ENCODE measurements at regions not wholly inside any gene's neighbourhood (a gene's known extent, or its start where the extent isn't known, plus 50 kb on each side); places are given as distances from the start of the nearest gene placed in this dataset.
A peak's percentile ranks its signal among the peaks of the same experiment; 100 is the strongest.

DNA sequence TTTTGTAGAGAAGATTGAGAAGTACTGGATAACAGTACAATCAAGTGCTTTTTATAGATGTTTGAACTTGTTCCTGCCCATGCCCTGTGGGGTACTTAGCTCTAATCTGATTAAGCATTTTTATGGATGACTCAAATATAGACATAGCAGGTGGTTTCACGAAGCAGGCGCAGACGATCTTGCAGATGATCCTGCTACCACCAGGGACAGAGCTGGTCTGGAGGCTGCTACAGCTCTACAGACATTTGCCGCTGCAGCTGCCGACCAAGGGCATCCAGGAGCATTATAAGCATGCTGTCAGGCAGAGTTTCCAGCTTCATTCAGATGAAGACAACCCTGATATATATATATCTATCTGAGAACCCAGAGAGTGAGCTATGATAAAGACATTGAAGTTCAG is 650.4 kb downstream of the NXPH1 start:
- Histone ChIP-seq H3K36me3 (replicated peaks; ENCODE audit: low read depth, low read length) (no peaks in the 10 kb centered on the region), H3K79me2 (ENCODE audit: low read length) (no peaks in the 10 kb centered on the region), H3K4me2 (ENCODE audit: low read length) (no peak overlapping the region), H3K27ac (ENCODE audit: low read length) (no peak overlapping the region), H3K9ac (ENCODE audit: low read length) (no peak overlapping the region), H4K20me1 (ENCODE audit: insufficient read depth, low read length) (no peaks in the 10 kb centered on the region), H3K9me3 (ENCODE audit: insufficient read depth, low read length) (no peaks in the 10 kb centered on the region), H3K4me1 (ENCODE audit: low read length) (no peaks in the 10 kb centered on the region), H2AFZ (ENCODE audit: low read depth, low read length) (no peak overlapping the region), H3K27me3 (ENCODE audit: low read depth, low read length) (no peaks in the 10 kb centered on the region), H3K4me3 (ENCODE audit: low read length) (no peak overlapping the region)
- TF ChIP-seq CTCF (IDR thresholded peaks at IDR 0.05; ENCODE audit: low read depth, low read length) = no peak
- TF ChIP-seq EZH2phosphoT487 (IDR thresholded peaks at IDR 0.05; ENCODE audit: low read depth) = no peak

DNA sequence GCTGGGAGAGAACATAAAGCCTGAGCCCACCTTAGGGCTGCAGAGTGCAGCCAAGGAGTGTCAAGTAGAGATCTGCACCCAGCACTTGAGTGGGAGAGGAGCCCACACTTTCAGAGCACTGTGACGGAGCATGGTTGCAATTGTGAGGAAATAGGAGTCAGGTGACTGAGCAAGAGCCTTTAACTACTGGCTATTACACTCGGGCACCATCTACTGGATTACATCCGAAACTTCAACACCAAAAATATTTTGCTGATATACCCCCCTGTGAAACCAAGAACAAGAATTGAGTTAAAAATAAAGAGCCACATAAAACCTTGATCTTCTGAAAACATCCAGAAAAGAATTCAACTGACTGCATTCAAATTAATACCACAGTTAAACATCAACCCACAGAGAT is 657.9 kb downstream of the NXPH1 start:
- no peaks in the 10 kb centered on the region for H3K27me3 ChIP-seq (ENCODE audit: low read depth, low read length)
- no peak overlapping the region for H3K9ac ChIP-seq (ENCODE audit: low read length)
- no peaks in the 10 kb centered on the region for H4K20me1 ChIP-seq (ENCODE audit: insufficient read depth, low read length)
- no peaks in the 10 kb centered on the region for H3K79me2 ChIP-seq (ENCODE audit: low read length)
- H3K4me1 ChIP-seq (ENCODE audit: low read length) = peaks cover 4% of the 10 kb centered on the region
- H3K4me3 ChIP-seq (ENCODE audit: low read length) = peak overlapping the region; percentile 52; the same call in 1 of the 2 replicates
- no peaks in the 10 kb centered on the region for H3K36me3 ChIP-seq (replicated peaks; ENCODE audit: low read depth, low read length)
- no peak overlapping the region for H3K27ac ChIP-seq (ENCODE audit: low read length)
- peak overlapping the region; percentile 71 for H3K4me2 ChIP-seq (ENCODE audit: low read length)
- TF ChIP-seq EZH2phosphoT487 (IDR thresholded peaks at IDR 0.05; ENCODE audit: low read depth) (no peak), CTCF (IDR thresholded peaks at IDR 0.05; ENCODE audit: low read depth, low read length) (peak; percentile 53)
- no peaks in the 10 kb centered on the region for H3K9me3 ChIP-seq (ENCODE audit: insufficient read depth, low read length)
- peak overlapping the region; percentile 89 for H2AFZ ChIP-seq (ENCODE audit: low read depth, low read length)

DNA sequence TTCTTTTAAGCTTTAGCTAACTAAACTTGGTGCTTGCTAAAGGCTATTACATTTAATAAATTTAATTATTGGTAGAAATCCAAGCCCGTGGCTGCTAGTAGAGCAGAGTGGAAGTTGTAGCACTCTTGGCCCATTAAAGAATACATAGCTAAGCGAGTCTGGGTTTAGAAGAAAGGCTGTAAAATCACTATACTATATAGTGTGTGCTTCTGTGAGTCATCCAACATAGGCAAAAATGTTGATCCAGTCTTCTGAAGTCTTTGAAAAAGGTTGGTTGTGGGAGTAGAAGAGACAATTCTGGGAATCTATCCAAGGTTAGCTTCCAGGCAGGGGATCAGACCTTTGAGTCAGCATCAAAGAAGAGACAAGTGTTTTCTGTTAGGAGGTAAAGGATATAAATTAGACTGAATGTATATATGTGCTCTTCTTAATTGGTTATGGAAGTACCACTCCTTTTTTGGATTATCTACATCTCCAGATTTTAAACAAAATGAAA is 664.2 kb downstream of the NXPH1 start:
- H3K9ac ChIP-seq (ENCODE audit: low read length) = no peak overlapping the region
- TF ChIP-seq EZH2phosphoT487 (IDR thresholded peaks at IDR 0.05; ENCODE audit: low read depth) = no peak
- TF ChIP-seq CTCF (IDR thresholded peaks at IDR 0.05; ENCODE audit: low read depth, low read length) = no peak
- no peaks in the 10 kb centered on the region for H3K36me3 ChIP-seq (replicated peaks; ENCODE audit: low read depth, low read length)
- H3K4me1 ChIP-seq (ENCODE audit: low read length) = no peaks in the 10 kb centered on the region
- no peaks in the 10 kb centered on the region for H3K79me2 ChIP-seq (ENCODE audit: low read length)
- no peaks in the 10 kb centered on the region for H3K27me3 ChIP-seq (ENCODE audit: low read depth, low read length)
- H4K20me1 ChIP-seq (ENCODE audit: insufficient read depth, low read length) = no peaks in the 10 kb centered on the region
- no peak overlapping the region for H3K27ac ChIP-seq (ENCODE audit: low read length)
- H3K4me3 ChIP-seq (ENCODE audit: low read length) = no peak overlapping the region
- no peak overlapping the region for H2AFZ ChIP-seq (ENCODE audit: low read depth, low read length)
- no peak overlapping the region for H3K4me2 ChIP-seq (ENCODE audit: low read length)
- no peaks in the 10 kb centered on the region for H3K9me3 ChIP-seq (ENCODE audit: insufficient read depth, low read length)

- Histone ChIP-seq H3K36me3 (replicated peaks; ENCODE audit: low read depth, low read length) (no peaks in the 10 kb centered on the region), H3K4me2 (ENCODE audit: low read length) (no peak overlapping the region), H3K9ac (ENCODE audit: low read length) (no peak overlapping the region), H3K4me1 (ENCODE audit: low read length) (no peaks in the 10 kb centered on the region), H2AFZ (ENCODE audit: low read depth, low read length) (no peak overlapping the region), H3K4me3 (ENCODE audit: low read length) (no peak overlapping the region), H3K79me2 (ENCODE audit: low read length) (no peaks in the 10 kb centered on the region), H3K27ac (ENCODE audit: low read length) (no peak overlapping the region), H3K9me3 (ENCODE audit: insufficient read depth, low read length) (no peaks in the 10 kb centered on the region), H3K27me3 (ENCODE audit: low read depth, low read length) (no peaks in the 10 kb centered on the region), H4K20me1 (ENCODE audit: insufficient read depth, low read length) (no peaks in the 10 kb centered on the region)
- TF ChIP-seq CTCF (IDR thresholded peaks at IDR 0.05; ENCODE audit: low read depth, low read length) (no peak), EZH2phosphoT487 (IDR thresholded peaks at IDR 0.05; ENCODE audit: low read depth) (no peak)
These were observed 666.9 kb downstream of the NXPH1 start for GRCh38 chr7:9100289-9100688.

Data from OCI-LY3 (cell line).